SK-N-SH (cell line): ENCODE measurements at regions not wholly inside any gene's neighbourhood (a gene's known extent, or its start where the extent isn't known, plus 50 kb on each side); places are given as distances from the start of the nearest gene placed in this dataset.

Experiments
- CTCF ChIA-PET: fragments of 300-600, 350-600 bp; formaldehyde crosslinking; extraction: SDS; loops from one replicate; lab custom pipeline; 2021; lab: Yijun Ruan, JAX
- POLR2A ChIA-PET: fragments of 350-600 bp; sonication (Branson Sonifier 250); formaldehyde crosslinking; extraction: SDS; loops from one replicate; lab custom pipeline; 2020; ENCODE audit warnings: antibody characterized with exemption, inconsistent platforms; lab: Yijun Ruan, JAX
- DNase-seq: peaks from one replicate; pipeline ENCODE4 v3.0.0; 2012
- H2AFZ ChIP-seq: fragments of 200-600 bp; sonication (generic); 2 replicates; pipeline ENCODE4 v1.8.1; 2016; ENCODE audit warnings: antibody characterized with exemption, mild to moderate bottlenecking, low read depth
- H3F3A ChIP-seq: fragments of 200-600 bp; sonication (generic); replicated peaks from 2 replicates; pipeline ENCODE3; 2016; ENCODE audit warnings: antibody characterized with exemption, mild to moderate bottlenecking; ENCODE audit not compliant: insufficient read depth
- H3K27ac ChIP-seq, 2 experiments: fragments of 200-500 bp in 1 of 2; fragments of 200-600 bp in 1 of 2; sonication (Bioruptor generic) in 1 of 2; sonication (generic), shearing (Covaris generic) in 1 of 2; 2 replicates each; pipeline versions ENCODE4 v1.5.1 to v1.6.1; 2014 to 2016; ENCODE audit warnings: low read depth in 2 of 2, inconsistent platforms in 1 of 2, low read length in 1 of 2, mild to moderate bottlenecking in 1 of 2, mixed read lengths in 1 of 2
- H3K27me3 ChIP-seq: fragments of 200-600 bp; sonication (generic), shearing (Covaris generic); 2 replicates; pipeline ENCODE4 v1.6.1; 2016; ENCODE audit warnings: mixed run types; ENCODE audit not compliant: insufficient read depth
- H3K36me3 ChIP-seq, 2 experiments: fragments of 200-500 bp in 1 of 2; fragments of 200-600 bp in 1 of 2; sonication (Bioruptor generic) in 1 of 2; sonication (generic) in 1 of 2; replicated peaks in 1 of 2; 2 replicates each; pipeline versions ENCODE3 to v1.5.1; 2014 to 2016; ENCODE audit warnings: low read length in 1 of 2, mild to moderate bottlenecking in 1 of 2; ENCODE audit not compliant: insufficient read depth in 2 of 2, control insufficient read depth in 1 of 2
- H3K4me1 ChIP-seq, 2 experiments: fragments of 200-500 bp in 1 of 2; fragments of 200-600 bp in 1 of 2; sonication (Bioruptor generic) in 1 of 2; sonication (generic), shearing (Covaris generic) in 1 of 2; 2 replicates each; pipeline versions ENCODE4 v1.5.1 to v1.6.1; 2014 to 2016; ENCODE audit warnings: low read depth in 1 of 2, low read length in 1 of 2, mixed run types in 1 of 2; ENCODE audit not compliant: insufficient read depth in 2 of 2, control insufficient read depth in 1 of 2
- H3K4me2 ChIP-seq: fragments of 200-600 bp; sonication (generic), shearing (Covaris generic); 2 replicates; pipeline ENCODE4 v1.6.1; 2017; ENCODE audit warnings: mixed run types
- H3K4me3 ChIP-seq, 2 experiments: fragments of 200-500 bp in 1 of 2; fragments of 200-600 bp in 1 of 2; sonication (Bioruptor generic) in 1 of 2; sonication (generic), shearing (Covaris generic) in 1 of 2; 2 replicates each; pipeline versions ENCODE4 v1.5.1 to v1.8.1; 2014 to 2016; ENCODE audit warnings: low read depth in 2 of 2, inconsistent platforms in 1 of 2, low read length in 1 of 2, mild to moderate bottlenecking in 1 of 2, mixed read lengths in 1 of 2, moderate library complexity in 1 of 2
- H3K79me2 ChIP-seq: fragments of 200-600 bp; sonication (generic); 2 replicates; pipeline ENCODE4 v1.8.1; 2017; ENCODE audit warnings: mild to moderate bottlenecking; ENCODE audit not compliant: insufficient read depth
- H3K9ac ChIP-seq: fragments of 200-600 bp; sonication (generic); 2 replicates; pipeline ENCODE4 v1.6.1; 2017; ENCODE audit warnings: mixed run types
- H3K9me2 ChIP-seq: fragments of 200-600 bp; sonication (generic); 2 replicates; pipeline ENCODE4 v1.6.1; 2017; ENCODE audit warnings: mixed run types
- H3K9me3 ChIP-seq: fragments of 200-600 bp; sonication (generic); 2 replicates; pipeline ENCODE4 v1.6.1; 2017; ENCODE audit warnings: mixed run types, mild to moderate bottlenecking, moderate library complexity
- H4K20me1 ChIP-seq: fragments of 200-600 bp; sonication (generic); 2 replicates; pipeline ENCODE4 v1.6.1; 2017; ENCODE audit warnings: mild to moderate bottlenecking, mixed run types; ENCODE audit not compliant: insufficient read depth
- CTCF ChIP-seq: fragments of 200-600 bp; sonication (generic); IDR thresholded peaks from 2 replicates; pipeline ENCODE4 v1.6.1; 2017; ENCODE audit warnings: antibody characterized with exemption, mild to moderate bottlenecking, moderate library complexity
- ELF1 ChIP-seq: IDR thresholded peaks from 2 replicates; pipeline ENCODE4 v1.4.0; 2012
- EZH2phosphoT487 ChIP-seq: fragments of 200-600 bp; sonication (generic); IDR thresholded peaks from 2 replicates; pipeline ENCODE4 v1.6.1; 2017; ENCODE audit warnings: low read depth, mixed run types, mild to moderate bottlenecking, antibody characterized with exemption, moderate library complexity, borderline replicate concordance
- FOXJ3 ChIP-seq: sonication (generic); formaldehyde crosslinking; IDR thresholded peaks from 2 replicates; pipeline ENCODE4 v1.5.1; 2020; ENCODE audit warnings: mild to moderate bottlenecking, missing genetic modification reagents
- FOXM1 ChIP-seq: IDR thresholded peaks from 2 replicates; pipeline ENCODE4 v1.4.0; 2012; ENCODE audit warnings: low read depth, mild to moderate bottlenecking
- GABPA ChIP-seq: IDR thresholded peaks from 2 replicates; pipeline ENCODE4 v1.4.0; 2012; ENCODE audit warnings: low read depth, mild to moderate bottlenecking
- GATA2 ChIP-seq: sonication (generic); formaldehyde crosslinking; IDR thresholded peaks from 2 replicates; pipeline ENCODE4 v1.5.0; 2020; ENCODE audit warnings: mild to moderate bottlenecking, missing genetic modification reagents
- IRF3 ChIP-seq: fragments of 150-350 bp; IDR thresholded peaks from 2 replicates; pipeline ENCODE4 v1.6.1; 2016; ENCODE audit warnings: mild to moderate bottlenecking, low read depth, low read length
- JUND ChIP-seq: IDR thresholded peaks from 2 replicates; pipeline ENCODE4 v1.4.0; 2012
- MEF2A ChIP-seq: IDR thresholded peaks from 2 replicates; pipeline ENCODE4 v1.4.0; 2012; ENCODE audit warnings: low read depth, borderline replicate concordance
- NRF1 ChIP-seq: IDR thresholded peaks from 2 replicates; pipeline ENCODE4 v1.6.1; 2012; ENCODE audit warnings: low read depth, mild to moderate bottlenecking, low read length
- PBX3 ChIP-seq: IDR thresholded peaks from 2 replicates; pipeline ENCODE4; 2012
- POLR2AphosphoS5 ChIP-seq: IDR thresholded peaks from 2 replicates; pipeline ENCODE4 v1.6.1; 2012; ENCODE audit warnings: low read depth, low read length
- RAD21 ChIP-seq: IDR thresholded peaks from 2 replicates; pipeline ENCODE4 v1.6.1; 2012; ENCODE audit warnings: mild to moderate bottlenecking, low read length
- SMC3 ChIP-seq: IDR thresholded peaks from 2 replicates; pipeline ENCODE4 v1.6.1; 2012; ENCODE audit warnings: low read depth, low read length, improper control_type of control experiment
- TAF1 ChIP-seq: IDR thresholded peaks from 2 replicates; pipeline ENCODE4 v1.6.1; 2012; ENCODE audit warnings: low read depth, mild to moderate bottlenecking, low read length, moderate library complexity, borderline replicate concordance
- TEAD4 ChIP-seq: IDR thresholded peaks from 2 replicates; pipeline ENCODE4 v1.4.0; 2012; ENCODE audit warnings: mild to moderate bottlenecking, borderline replicate concordance; ENCODE audit not compliant: insufficient read depth
- USF2 ChIP-seq: fragments of 150-350 bp; IDR thresholded peaks from 2 replicates; pipeline ENCODE4 v1.6.1; 2017; ENCODE audit warnings: antibody characterized with exemption, low read length, low read depth, borderline replicate concordance
- YY1 ChIP-seq: IDR thresholded peaks from 2 replicates; pipeline ENCODE4 v1.4.0; 2012; ENCODE audit warnings: low read depth, mild to moderate bottlenecking
- ZBTB33 ChIP-seq: IDR thresholded peaks from 2 replicates; pipeline ENCODE4 v1.4.0; 2012; ENCODE audit warnings: low read depth, borderline replicate concordance
- WGBS: methylation state at CpG from one replicate; pipeline ENCODE4 v1.1.6; 2017; ENCODE audit warnings: low lambda C conversion rate; 5-methylcytosine and 5-hydroxymethylcytosine counted together

GRCh38 chr2:66957198-66957597 is 439.9 kb upstream of the ETAA1 start:
- Histone ChIP-seq H3K4me1 (peaks cover 4 to 5% of the 10 kb centered on the region in 2 experiments; a peak in 3 of 4 replicates), H3F3A (no peaks in the 10 kb centered on the region), H3K9ac (no peak overlapping the region), H4K20me1 (no peaks in the 10 kb centered on the region), H3K4me2 (no peak overlapping the region), H3K4me3 (no peak overlapping the region), H3K79me2 (no peaks in the 10 kb centered on the region), H3K27me3 (no peaks in the 10 kb centered on the region), H3K36me3 (no peaks in the 10 kb centered on the region), H2AFZ (no peak overlapping the region), H3K9me2 (no peaks in the 10 kb centered on the region), H3K9me3 (no peaks in the 10 kb centered on the region), H3K27ac (no peak overlapping the region)
- ChIA-PET CTCF (interaction anchor here (0.8 kb wide), 1 partner anchor 11 kb away, joined by 3 read pairs; no protein-coding TSS in a partner anchor), POLR2A (no interaction called here)
- WGBS = 62% methylated on average over 3 of the region's 3 CpGs
- DNase-seq = no peak
- TF ChIP-seq FOXM1 (no peak), CTCF (no peak), TEAD4 (no peak), TAF1 (no peak), USF2 (no peak), IRF3 (no peak), JUND (no peak), NRF1 (no peak), GATA2 (CRISPR knock-in tag) (no peak), FOXJ3 (CRISPR knock-in tag) (no peak), PBX3 (no peak), EZH2phosphoT487 (no peak), ZBTB33 (no peak), YY1 (no peak), GABPA (no peak), POLR2AphosphoS5 (no peak), MEF2A (no peak), ELF1 (no peak), SMC3 (no peak), RAD21 (no peak)
